Karpas-422 (cell line): ENCODE measurements at regions not wholly inside any gene's neighbourhood (a gene's known extent, or its start where the extent isn't known, plus 50 kb on each side); places are given as distances from the start of the nearest gene placed in this dataset.

ENCODE experiments used
- DNase-seq: peaks from one replicate; pipeline ENCODE4 v3.0.0-alpha.2; 2015
- H2AFZ ChIP-seq: fragments of 200-600 bp; sonication (generic); 2 replicates; pipeline ENCODE4 v1.6.1; 2014; ENCODE audit warnings: antibody characterized with exemption, low read length, mixed read lengths
- H3K27ac ChIP-seq: fragments of 200-600 bp; sonication (generic); 2 replicates; pipeline ENCODE4 v1.5.1; 2014; ENCODE audit warnings: mild to moderate bottlenecking, low read length, moderate library complexity
- H3K27me3 ChIP-seq: fragments of 200-600 bp; sonication (generic); 2 replicates; pipeline ENCODE4 v1.6.1; 2014; ENCODE audit warnings: low read length, mixed read lengths
- H3K36me3 ChIP-seq: fragments of 200-600 bp; sonication (generic); 2 replicates; pipeline ENCODE4 v1.6.1; 2014; ENCODE audit warnings: low read length, mixed read lengths; ENCODE audit not compliant: insufficient read depth
- H3K4me1 ChIP-seq: fragments of 200-600 bp; sonication (generic); 2 replicates; pipeline ENCODE4 v1.6.1; 2014; ENCODE audit warnings: mild to moderate bottlenecking, low read length, mixed read lengths
- H3K4me2 ChIP-seq: fragments of 200-600 bp; sonication (generic); 2 replicates; pipeline ENCODE4 v1.6.1; 2014; ENCODE audit warnings: low read length, low read depth, mild to moderate bottlenecking; ENCODE audit not compliant: poor library complexity, severe bottlenecking
- H3K4me3 ChIP-seq: fragments of 200-600 bp; sonication (generic); 2 replicates; pipeline ENCODE4 v1.5.1; 2014; ENCODE audit warnings: mild to moderate bottlenecking, antibody characterized with exemption, low read length, mixed read lengths
- H3K79me2 ChIP-seq: fragments of 200-600 bp; sonication (generic); 2 replicates; pipeline ENCODE4 v1.6.1; 2014; ENCODE audit warnings: mild to moderate bottlenecking, low read length, mixed read lengths
- H3K9ac ChIP-seq: fragments of 200-600 bp; sonication (generic); 2 replicates; pipeline ENCODE4 v1.6.0; 2014; ENCODE audit warnings: low read length
- H3K9me2 ChIP-seq: fragments of 200-600 bp; sonication (generic), shearing (Covaris generic); replicated peaks from 2 replicates; pipeline ENCODE4 v1.6.0; 2014; ENCODE audit warnings: mild to moderate bottlenecking, low read length, moderate library complexity; ENCODE audit not compliant: insufficient read depth
- H3K9me3 ChIP-seq: fragments of 300-700, 200-600 bp; sonication (generic); 2 replicates; pipeline ENCODE4 v1.6.1; 2014; ENCODE audit warnings: low read length, mixed read lengths
- H4K20me1 ChIP-seq: fragments of 200-600 bp; sonication (generic); 2 replicates; pipeline ENCODE4 v1.6.1; 2014; ENCODE audit warnings: mild to moderate bottlenecking, antibody characterized with exemption, low read length, low read depth; ENCODE audit not compliant: insufficient read depth

DNA sequence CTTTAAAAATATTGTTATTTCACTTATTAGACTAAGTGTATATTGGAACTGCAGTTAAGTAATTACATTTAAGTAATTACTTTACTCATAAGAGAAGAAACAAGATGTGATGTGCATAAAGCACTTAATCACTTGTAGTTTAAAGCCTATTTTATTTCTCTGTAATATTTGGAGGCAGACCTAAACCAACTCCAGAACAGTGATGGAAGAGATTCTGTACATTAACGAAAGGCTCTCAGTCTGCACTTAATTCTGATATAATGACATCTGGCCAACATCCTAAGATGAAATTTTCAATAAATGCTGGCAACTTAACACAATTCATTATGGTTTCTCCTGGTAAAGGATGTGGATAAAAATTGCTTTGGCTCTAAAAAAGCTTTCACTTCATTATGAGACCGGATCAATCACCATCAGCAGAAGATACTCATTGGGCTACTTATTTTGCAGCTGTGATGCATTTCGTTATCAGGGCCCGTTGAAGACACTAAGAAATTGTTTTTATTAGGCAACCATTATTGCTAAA, 342.6 kb downstream of the C4orf33 start:
- DNase-seq: no peak
- no peaks in the 10 kb centered on the region for H3K4me1 ChIP-seq
- H3K79me2 ChIP-seq: no peaks in the 10 kb centered on the region
- H2AFZ ChIP-seq: no peak overlapping the region
- H3K27me3 ChIP-seq: no peaks in the 10 kb centered on the region
- H3K9ac ChIP-seq: no peak overlapping the region
- H3K4me2 ChIP-seq: no peak overlapping the region
- no peak overlapping the region for H3K4me3 ChIP-seq
- H3K36me3 ChIP-seq: no peaks in the 10 kb centered on the region
- H3K9me3 ChIP-seq: no peaks in the 10 kb centered on the region
- H3K27ac ChIP-seq: no peak overlapping the region
- no peaks in the 10 kb centered on the region for H3K9me2 ChIP-seq
- no peaks in the 10 kb centered on the region for H4K20me1 ChIP-seq

DNA sequence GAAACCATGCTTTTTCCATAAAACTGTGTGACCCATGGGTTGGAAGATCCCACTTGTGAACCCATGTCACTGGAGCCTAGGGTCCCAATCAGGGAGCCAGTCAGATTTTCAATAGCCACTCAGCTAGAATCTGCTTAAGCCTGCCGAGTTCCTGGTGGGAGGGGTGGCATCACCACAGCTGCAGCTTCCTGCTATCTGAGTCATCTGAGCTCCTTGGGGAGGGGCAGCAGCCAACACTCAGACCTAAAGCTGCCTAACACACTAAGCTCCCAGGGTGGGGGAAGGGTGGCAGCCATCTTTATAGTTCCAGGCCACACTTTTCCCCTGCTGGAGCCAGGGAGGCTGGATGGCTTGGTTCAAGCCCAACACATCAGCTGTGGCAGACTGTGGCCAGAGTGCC, 350.1 kb downstream of the C4orf33 start:
- Histone ChIP-seq H3K4me2 (no peak overlapping the region), H3K4me1 (0 out of 2 replicates have a peak, but pooled peaks cover 3% of the 10 kb centered on the region), H3K36me3 (no peaks in the 10 kb centered on the region), H3K27me3 (peaks cover 4% of the 10 kb centered on the region; the same call in 1 of the 2 replicates), H2AFZ (no peak overlapping the region), H3K9me3 (no peaks in the 10 kb centered on the region), H3K9me2 (no peaks in the 10 kb centered on the region), H3K79me2 (no peaks in the 10 kb centered on the region), H3K9ac (no peak overlapping the region), H3K27ac (no peak overlapping the region), H4K20me1 (no peaks in the 10 kb centered on the region), H3K4me3 (no peak overlapping the region)
- no peak for DNase-seq

DNA sequence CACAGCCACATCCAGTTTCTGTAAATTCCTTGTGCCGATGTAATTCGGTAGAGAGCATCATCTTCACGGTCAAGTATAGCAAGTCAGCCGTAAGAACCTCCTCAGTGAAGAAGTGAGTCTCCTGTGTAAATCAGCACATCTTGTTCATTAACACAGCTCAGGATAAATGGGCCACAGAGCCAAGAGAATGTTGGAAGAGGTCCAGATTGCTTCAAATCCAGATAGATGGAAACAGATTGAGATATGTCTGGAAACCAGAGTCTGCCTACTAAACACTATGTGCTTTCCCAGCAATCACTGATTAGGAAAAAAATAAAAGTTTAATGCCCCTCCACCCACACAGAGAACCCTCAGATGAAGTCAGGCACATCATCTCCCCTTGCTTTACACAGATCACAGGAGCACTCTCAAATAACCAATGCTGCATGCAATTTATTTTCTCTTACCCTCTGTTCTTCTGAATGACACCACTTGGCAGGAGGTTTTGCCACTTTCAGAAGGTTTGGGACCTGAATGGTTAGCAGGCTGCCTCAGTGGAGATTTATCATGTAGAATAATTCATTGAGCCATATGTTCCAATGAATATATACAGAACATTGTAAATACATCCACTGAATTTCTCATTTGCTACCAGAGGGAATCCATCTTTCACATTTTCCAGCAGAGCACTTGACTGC, 357.7 kb downstream of the C4orf33 start:
- H3K9me3 ChIP-seq: no peaks in the 10 kb centered on the region
- H3K4me2 ChIP-seq: no peak overlapping the region
- no peaks in the 10 kb centered on the region for H3K9me2 ChIP-seq
- H3K9ac ChIP-seq: no peak overlapping the region
- H2AFZ ChIP-seq: no peak overlapping the region
- H3K4me3 ChIP-seq: no peak overlapping the region
- DNase-seq: no peak
- H3K27me3 ChIP-seq: no peaks in the 10 kb centered on the region
- no peaks in the 10 kb centered on the region for H3K36me3 ChIP-seq
- no peak overlapping the region for H3K27ac ChIP-seq
- no peaks in the 10 kb centered on the region for H3K4me1 ChIP-seq
- H3K79me2 ChIP-seq: no peaks in the 10 kb centered on the region
- H4K20me1 ChIP-seq: no peaks in the 10 kb centered on the region

GRCh38 chr4:129455482-129455881, 359.5 kb downstream of the C4orf33 start:
- Histone ChIP-seq H3K9me2 (no peaks in the 10 kb centered on the region), H3K27ac (no peak overlapping the region), H2AFZ (no peak overlapping the region), H4K20me1 (no peaks in the 10 kb centered on the region), H3K4me2 (no peak overlapping the region), H3K27me3 (no peaks in the 10 kb centered on the region), H3K79me2 (no peaks in the 10 kb centered on the region), H3K9ac (no peak overlapping the region), H3K4me1 (no peaks in the 10 kb centered on the region), H3K36me3 (no peaks in the 10 kb centered on the region), H3K4me3 (no peak overlapping the region), H3K9me3 (no peaks in the 10 kb centered on the region)
- DNase-seq: no peak

DNA sequence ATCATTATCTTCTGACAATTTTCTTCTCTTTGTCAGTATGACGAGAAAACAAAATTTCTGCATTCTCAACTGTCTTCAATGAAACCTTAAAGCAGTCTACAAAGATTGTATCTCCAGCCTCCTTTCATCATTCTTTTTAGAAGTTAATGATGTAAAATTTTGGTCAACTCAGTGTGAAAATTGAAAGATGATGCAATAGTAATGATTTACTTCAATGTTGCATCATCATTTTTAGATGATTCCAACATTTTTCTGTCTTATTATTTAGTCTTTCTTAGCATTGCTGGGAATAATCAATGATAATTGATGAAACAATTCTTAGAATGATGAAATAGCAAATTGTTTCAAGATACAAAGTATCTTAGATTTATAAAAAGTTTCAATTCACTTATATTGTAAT, 372.7 kb downstream of the C4orf33 start:
- Histone ChIP-seq H4K20me1 (no peaks in the 10 kb centered on the region), H3K27me3 (no peaks in the 10 kb centered on the region), H3K9me3 (no peaks in the 10 kb centered on the region), H3K4me1 (no peaks in the 10 kb centered on the region), H3K27ac (no peak overlapping the region), H3K79me2 (no peaks in the 10 kb centered on the region), H3K4me3 (no peak overlapping the region), H3K9ac (no peak overlapping the region), H2AFZ (no peak overlapping the region), H3K36me3 (no peaks in the 10 kb centered on the region), H3K9me2 (no peaks in the 10 kb centered on the region), H3K4me2 (no peak overlapping the region)
- DNase-seq: no peak

DNA sequence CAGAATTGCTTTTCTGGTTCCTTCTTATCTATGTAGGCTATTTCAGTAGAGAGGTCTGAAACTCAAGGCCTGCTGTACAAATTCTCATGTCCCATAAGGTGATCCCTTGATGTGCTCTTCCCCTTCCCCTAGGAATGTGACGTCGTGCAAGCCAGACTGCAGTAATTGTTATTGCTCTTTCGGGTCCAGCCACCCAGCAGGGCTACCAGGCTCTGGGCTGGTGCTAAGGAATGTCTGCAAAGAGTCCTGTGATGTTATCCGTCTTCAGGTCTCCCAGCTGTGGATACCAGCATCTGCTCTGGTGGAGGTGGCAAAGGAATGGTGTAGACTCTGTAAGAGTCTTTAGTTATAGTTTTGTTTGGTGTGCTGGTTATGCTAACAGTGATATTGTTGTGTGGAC, 378.7 kb downstream of the C4orf33 start:
- no peak overlapping the region for H3K4me2 ChIP-seq
- H3K36me3 ChIP-seq: no peaks in the 10 kb centered on the region
- no peaks in the 10 kb centered on the region for H3K9me2 ChIP-seq

GRCh38 chr4:129481107-129481506, 385.2 kb downstream of the C4orf33 start:
- no peak overlapping the region for H3K27ac ChIP-seq
- no peaks in the 10 kb centered on the region for H3K36me3 ChIP-seq
- DNase-seq: no peak
- H2AFZ ChIP-seq: no peak overlapping the region
- H3K4me2 ChIP-seq: no peak overlapping the region
- H3K79me2 ChIP-seq: no peaks in the 10 kb centered on the region
- H3K27me3 ChIP-seq: no peaks in the 10 kb centered on the region
- H3K9me3 ChIP-seq: no peaks in the 10 kb centered on the region
- H4K20me1 ChIP-seq: no peaks in the 10 kb centered on the region
- H3K4me3 ChIP-seq: no peak overlapping the region
- H3K9me2 ChIP-seq: no peaks in the 10 kb centered on the region
- no peaks in the 10 kb centered on the region for H3K4me1 ChIP-seq
- H3K9ac ChIP-seq: no peak overlapping the region

More for the DNA sequence above, 378.7 kb downstream of the C4orf33 start:
- no peak for DNase-seq
- Histone ChIP-seq H3K9ac (no peak overlapping the region), H3K27ac (no peak overlapping the region), H4K20me1 (no peaks in the 10 kb centered on the region), H3K79me2 (no peaks in the 10 kb centered on the region), H3K9me3 (no peaks in the 10 kb centered on the region), H3K4me3 (no peak overlapping the region), H2AFZ (no peak overlapping the region), H3K27me3 (no peaks in the 10 kb centered on the region), H3K4me1 (no peaks in the 10 kb centered on the region)

DNA sequence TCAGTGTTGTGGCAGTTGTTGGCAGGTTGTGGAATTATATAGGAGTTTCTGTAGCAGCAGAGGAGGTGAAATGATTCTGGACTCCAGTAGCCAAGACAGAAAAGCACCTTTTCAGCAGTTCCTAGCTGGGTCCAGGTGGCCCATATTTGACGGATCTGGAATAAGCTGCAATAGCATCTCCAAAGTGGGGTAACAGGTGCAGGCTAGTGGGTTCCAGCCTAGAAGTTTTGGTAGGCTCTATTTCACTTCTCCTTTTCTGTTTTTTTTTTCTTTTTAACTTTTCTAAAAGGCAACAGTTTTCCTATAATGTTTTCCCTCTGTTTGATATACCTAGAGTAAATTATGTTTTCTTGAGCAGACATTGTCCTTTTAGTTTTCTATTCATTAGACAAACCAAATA, 392.5 kb downstream of the C4orf33 start:
- H3K9me3 ChIP-seq: no peaks in the 10 kb centered on the region
- H2AFZ ChIP-seq: no peak overlapping the region
- no peaks in the 10 kb centered on the region for H4K20me1 ChIP-seq
- H3K36me3 ChIP-seq: no peaks in the 10 kb centered on the region
- no peak overlapping the region for H3K4me2 ChIP-seq
- no peaks in the 10 kb centered on the region for H3K9me2 ChIP-seq
- H3K27me3 ChIP-seq: no peaks in the 10 kb centered on the region
- DNase-seq: no peak
- no peak overlapping the region for H3K9ac ChIP-seq
- H3K27ac ChIP-seq: no peak overlapping the region
- no peak overlapping the region for H3K4me3 ChIP-seq
- H3K4me1 ChIP-seq: no peaks in the 10 kb centered on the region
- H3K79me2 ChIP-seq: no peaks in the 10 kb centered on the region
